Liver (tissue), 8 donors: ENCODE measurements at regions not wholly inside any gene's neighbourhood (a gene's known extent, or its start where the extent isn't known, plus 50 kb on each side); places are given as distances from the start of the nearest gene placed in this dataset.

Experiments used
- DNase-seq: peaks from one replicate; pipeline ENCODE4 v3.0.0-alpha.2; 2017; ENCODE audit warnings: low spot score
- H3K27ac ChIP-seq, 2 donors: one replicate each; pipeline ENCODE4 v1.7.0; 2013; ENCODE audit warnings: inconsistent platforms in 2 of 2, low read length in 2 of 2, control low read depth in 1 of 2, low read depth in 1 of 2, mild to moderate bottlenecking in 1 of 2
- H3K27me3 ChIP-seq, 4 donors: one replicate each; pipeline versions ENCODE4 v1.6.1 to v1.7.0; 2013; ENCODE audit warnings: low read length in 3 of 4, inconsistent platforms in 1 of 4, mild to moderate bottlenecking in 1 of 4, moderate library complexity in 1 of 4; ENCODE audit not compliant: control insufficient read depth in 4 of 4, insufficient read depth in 4 of 4
- H3K36me3 ChIP-seq, 4 donors: one replicate each; pipeline versions ENCODE4 v1.6.1 to v1.7.0; 2013; ENCODE audit warnings: low read length in 3 of 4, mild to moderate bottlenecking in 3 of 4, low read depth in 1 of 4, moderate library complexity in 1 of 4; ENCODE audit not compliant: control insufficient read depth in 4 of 4, insufficient read depth in 3 of 4
- H3K4me1 ChIP-seq, 4 donors: one replicate each; pipeline versions ENCODE4 v1.6.1 to v1.7.0; 2013; ENCODE audit warnings: low read length in 3 of 4, mild to moderate bottlenecking in 3 of 4, moderate library complexity in 1 of 4; ENCODE audit not compliant: control insufficient read depth in 4 of 4, insufficient read depth in 4 of 4
- H3K4me3 ChIP-seq, 3 donors: one replicate each; pipeline versions ENCODE4 v1.6.1 to v1.7.0; 2013; ENCODE audit warnings: low read length in 3 of 3, control low read depth in 1 of 3, low read depth in 1 of 3, mild to moderate bottlenecking in 1 of 3
- H3K9ac ChIP-seq, 2 donors: one replicate each; pipeline ENCODE4 v1.7.0; 2013; ENCODE audit warnings: low read length in 2 of 2, mild to moderate bottlenecking in 2 of 2, moderate library complexity in 2 of 2, control low read depth in 1 of 2, low read depth in 1 of 2
- H3K9me3 ChIP-seq, 4 donors: one replicate each; pipeline versions ENCODE4 v1.6.1 to v1.7.0; 2013; ENCODE audit warnings: low read length in 3 of 4; ENCODE audit not compliant: control insufficient read depth in 4 of 4
- EGR1 ChIP-seq, 2 donors: IDR thresholded peaks; 2 replicates each; pipeline ENCODE4 v1.6.1; 2016 to 2018; ENCODE audit warnings: antibody characterized with exemption in 2 of 2, low read depth in 2 of 2
- FOXA1 ChIP-seq: IDR thresholded peaks from 2 replicates; pipeline ENCODE4 v1.6.1; 2016; ENCODE audit warnings: antibody characterized with exemption
- FOXA2 ChIP-seq: IDR thresholded peaks from 2 replicates; pipeline ENCODE4 v1.6.1; 2016; ENCODE audit warnings: antibody characterized with exemption
- GABPA ChIP-seq, 2 donors: IDR thresholded peaks in 1 of 2; conservative IDR thresholded peaks in 1 of 2; 2 replicates each; pipeline ENCODE4 v1.6.1; 2016; ENCODE audit warnings: antibody characterized with exemption in 2 of 2, mild to moderate bottlenecking in 1 of 2, moderate library complexity in 1 of 2
- HNF4A ChIP-seq, 2 donors: conservative IDR thresholded peaks; 2 replicates each; pipeline ENCODE4 v1.6.1; 2016; ENCODE audit warnings: antibody characterized with exemption in 2 of 2, mild to moderate bottlenecking in 2 of 2
- HNF4G ChIP-seq: IDR thresholded peaks from 2 replicates; pipeline ENCODE4 v1.6.1; 2016; ENCODE audit warnings: antibody characterized with exemption
- JUND ChIP-seq, 2 donors: IDR thresholded peaks; 2 replicates each; pipeline ENCODE4 v1.6.1; 2016; ENCODE audit warnings: antibody characterized with exemption in 2 of 2
- NR2F2 ChIP-seq: IDR thresholded peaks from 2 replicates; pipeline ENCODE4 v1.6.1; 2016; ENCODE audit warnings: antibody characterized with exemption
- RAD21 ChIP-seq, 2 donors: IDR thresholded peaks; 2 replicates each; pipeline ENCODE4 v1.6.1; 2016; ENCODE audit warnings: antibody characterized with exemption in 2 of 2, mild to moderate bottlenecking in 2 of 2
- SP1 ChIP-seq: IDR thresholded peaks from 2 replicates; pipeline ENCODE4 v1.6.1; 2018; ENCODE audit warnings: antibody characterized with exemption, mild to moderate bottlenecking
- TAF1 ChIP-seq: conservative IDR thresholded peaks from 2 replicates; pipeline ENCODE4 v1.6.1; 2016; ENCODE audit warnings: antibody characterized with exemption, mild to moderate bottlenecking
- WGBS: extraction: QIAGEN DNeasy Blood & Tissue Kit; methylation state at CpG from one replicate; pipeline ENCODE4 v1.1.7; 2013; 5-methylcytosine and 5-hydroxymethylcytosine counted together
- TF ChIP-seq, protein P1 (sequence below): IDR thresholded peaks from 2 replicates; pipeline ENCODE4 v1.6.1; 2016; ENCODE audit warnings: antibody characterized with exemption
- TF ChIP-seq, protein P2 (sequence below): fragments of 150-350 bp; IDR thresholded peaks from 2 replicates; pipeline ENCODE4 v1.5.1; 2017; ENCODE audit warnings: improper control_type of control experiment, low read depth, low read length; ENCODE audit not compliant: missing input control
- TF ChIP-seq, protein P3 (sequence below): IDR thresholded peaks from 2 replicates; pipeline ENCODE4 v1.6.1; 2016; ENCODE audit warnings: antibody characterized with exemption
- TF ChIP-seq, protein P4 (sequence below): IDR thresholded peaks from 2 replicates; pipeline ENCODE4 v1.6.1; 2016; ENCODE audit warnings: antibody characterized with exemption, mild to moderate bottlenecking
- donor health status: healthy.
- donor health status: healthy.
- donor health status: healthy.
- donor health status: healthy.
- donor health status: healthy.

DNA sequence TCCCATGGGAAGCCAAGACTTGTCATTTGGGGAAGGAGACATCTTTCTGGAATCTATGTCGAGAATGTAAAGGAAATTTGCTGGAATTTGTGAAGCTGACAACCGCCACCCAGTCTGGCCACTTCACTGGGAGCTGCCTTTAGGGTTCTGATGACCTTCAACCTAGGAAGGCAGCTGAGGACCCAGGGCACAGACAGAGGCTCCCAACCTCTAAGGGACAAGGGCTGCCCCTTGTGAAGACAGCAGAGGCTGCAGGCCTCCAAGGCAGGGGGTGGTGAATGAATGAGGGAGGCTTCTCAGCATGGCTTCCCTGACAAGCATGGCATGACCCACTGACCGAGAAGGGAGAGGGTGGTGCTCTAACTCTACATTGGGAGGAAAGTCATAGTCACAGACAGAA lies 128.9 kb upstream of the ASB18 start:
- Histone ChIP-seq H3K4me1 (no peaks in the 10 kb centered on the region), H3K9ac (no peak overlapping the region), H3K36me3 (no peaks in the 10 kb centered on the region), H3K27me3 (no peaks in the 10 kb centered on the region), H3K9me3 (no peaks in the 10 kb centered on the region), H3K27ac (no peak overlapping the region), H3K4me3 (no peak overlapping the region)
- 88% methylated on average over 3 of the region's 3 CpGs for WGBS
- TF ChIP-seq FOXA1 (no peak), HNF4G (no peak)
- TF ChIP-seq, protein P1, sequence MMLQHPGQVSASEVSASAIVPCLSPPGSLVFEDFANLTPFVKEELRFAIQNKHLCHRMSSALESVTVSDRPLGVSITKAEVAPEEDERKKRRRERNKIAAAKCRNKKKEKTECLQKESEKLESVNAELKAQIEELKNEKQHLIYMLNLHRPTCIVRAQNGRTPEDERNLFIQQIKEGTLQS: no peak
- DNase-seq: no peak

DNA sequence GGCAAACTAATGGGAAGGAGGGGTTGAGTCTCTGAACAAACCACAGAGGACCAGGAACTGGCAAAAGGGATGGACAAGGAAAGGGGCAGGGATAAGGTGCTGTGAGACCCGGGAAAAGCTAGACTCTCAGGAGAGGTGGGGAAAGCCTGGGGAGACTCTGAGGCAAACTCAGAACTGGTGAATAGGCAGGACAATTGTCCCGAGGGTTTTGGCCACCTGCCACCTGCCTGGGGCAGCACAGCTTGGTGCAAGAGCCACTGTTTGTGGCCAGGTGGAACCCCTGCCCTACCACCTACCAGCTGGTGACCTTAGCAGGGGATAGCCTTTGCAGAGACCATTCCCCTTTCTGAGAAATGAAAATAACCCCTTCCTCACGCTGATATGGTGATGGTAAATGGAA lies 129.4 kb upstream of the ASB18 start:
- H3K9ac ChIP-seq: no peak overlapping the region
- no peaks in the 10 kb centered on the region for H3K4me1 ChIP-seq
- no peaks in the 10 kb centered on the region for H3K36me3 ChIP-seq
- H3K27me3 ChIP-seq: no peaks in the 10 kb centered on the region
- H3K9me3 ChIP-seq: no peaks in the 10 kb centered on the region
- H3K27ac ChIP-seq: no peak overlapping the region
- H3K4me3 ChIP-seq: no peak overlapping the region
- 82% methylated on average over 3 of the region's 3 CpGs for WGBS
- TF ChIP-seq FOXA2: no peak
- TF ChIP-seq FOXA1: no peak
- TF ChIP-seq, protein P2, sequence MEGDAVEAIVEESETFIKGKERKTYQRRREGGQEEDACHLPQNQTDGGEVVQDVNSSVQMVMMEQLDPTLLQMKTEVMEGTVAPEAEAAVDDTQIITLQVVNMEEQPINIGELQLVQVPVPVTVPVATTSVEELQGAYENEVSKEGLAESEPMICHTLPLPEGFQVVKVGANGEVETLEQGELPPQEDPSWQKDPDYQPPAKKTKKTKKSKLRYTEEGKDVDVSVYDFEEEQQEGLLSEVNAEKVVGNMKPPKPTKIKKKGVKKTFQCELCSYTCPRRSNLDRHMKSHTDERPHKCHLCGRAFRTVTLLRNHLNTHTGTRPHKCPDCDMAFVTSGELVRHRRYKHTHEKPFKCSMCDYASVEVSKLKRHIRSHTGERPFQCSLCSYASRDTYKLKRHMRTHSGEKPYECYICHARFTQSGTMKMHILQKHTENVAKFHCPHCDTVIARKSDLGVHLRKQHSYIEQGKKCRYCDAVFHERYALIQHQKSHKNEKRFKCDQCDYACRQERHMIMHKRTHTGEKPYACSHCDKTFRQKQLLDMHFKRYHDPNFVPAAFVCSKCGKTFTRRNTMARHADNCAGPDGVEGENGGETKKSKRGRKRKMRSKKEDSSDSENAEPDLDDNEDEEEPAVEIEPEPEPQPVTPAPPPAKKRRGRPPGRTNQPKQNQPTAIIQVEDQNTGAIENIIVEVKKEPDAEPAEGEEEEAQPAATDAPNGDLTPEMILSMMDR: no peak
- TF ChIP-seq, protein P3, sequence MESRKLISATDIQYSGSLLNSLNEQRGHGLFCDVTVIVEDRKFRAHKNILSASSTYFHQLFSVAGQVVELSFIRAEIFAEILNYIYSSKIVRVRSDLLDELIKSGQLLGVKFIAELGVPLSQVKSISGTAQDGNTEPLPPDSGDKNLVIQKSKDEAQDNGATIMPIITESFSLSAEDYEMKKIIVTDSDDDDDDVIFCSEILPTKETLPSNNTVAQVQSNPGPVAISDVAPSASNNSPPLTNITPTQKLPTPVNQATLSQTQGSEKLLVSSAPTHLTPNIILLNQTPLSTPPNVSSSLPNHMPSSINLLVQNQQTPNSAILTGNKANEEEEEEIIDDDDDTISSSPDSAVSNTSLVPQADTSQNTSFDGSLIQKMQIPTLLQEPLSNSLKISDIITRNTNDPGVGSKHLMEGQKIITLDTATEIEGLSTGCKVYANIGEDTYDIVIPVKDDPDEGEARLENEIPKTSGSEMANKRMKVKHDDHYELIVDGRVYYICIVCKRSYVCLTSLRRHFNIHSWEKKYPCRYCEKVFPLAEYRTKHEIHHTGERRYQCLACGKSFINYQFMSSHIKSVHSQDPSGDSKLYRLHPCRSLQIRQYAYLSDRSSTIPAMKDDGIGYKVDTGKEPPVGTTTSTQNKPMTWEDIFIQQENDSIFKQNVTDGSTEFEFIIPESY: no peak
- no peak for TF ChIP-seq TAF1
- DNase-seq: no peak

DNA sequence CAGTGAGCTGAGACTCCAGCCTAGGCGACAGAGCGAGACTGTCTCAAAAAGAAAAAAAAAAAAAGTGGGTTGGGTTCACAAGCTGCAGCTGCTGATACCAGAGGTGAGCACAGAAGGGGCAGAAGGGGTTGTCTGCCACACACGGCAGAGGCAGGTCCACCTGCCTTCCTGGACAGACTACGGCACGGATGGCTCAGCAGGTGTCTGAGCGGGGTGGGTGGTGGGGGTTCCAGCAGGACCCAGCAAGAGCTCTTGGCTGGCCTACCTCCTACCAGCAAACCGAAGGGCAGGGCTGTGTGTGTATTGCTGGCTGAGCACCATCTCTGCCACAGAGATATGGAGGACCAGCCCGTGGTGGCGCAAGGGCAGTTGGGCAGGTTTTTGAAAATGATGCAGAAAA lies 130.4 kb upstream of the ASB18 start:
- H3K27ac ChIP-seq: no peak overlapping the region
- no peaks in the 10 kb centered on the region for H3K36me3 ChIP-seq
- no peak for DNase-seq
- no peak overlapping the region for H3K9ac ChIP-seq
- no peaks in the 10 kb centered on the region for H3K27me3 ChIP-seq
- no peaks in the 10 kb centered on the region for H3K4me1 ChIP-seq
- H3K4me3 ChIP-seq: no peak overlapping the region
- no peaks in the 10 kb centered on the region for H3K9me3 ChIP-seq
- whole genome bisulfite sequencing: 96% methylated on average over 9 of the region's 9 CpGs
- no peak for TF ChIP-seq HNF4G
- no peak for TF ChIP-seq GABPA (IDR thresholded peaks at IDR 0.05 in 1 of 2, conservative IDR thresholded peaks at IDR 0.05 in 1 of 2)
- no peak for TF ChIP-seq HNF4A (conservative IDR thresholded peaks at IDR 0.05)
- no peak for TF ChIP-seq RAD21 (IDR thresholded peaks at IDR 0.05)
- no peak for TF ChIP-seq EGR1 (IDR thresholded peaks at IDR 0.05; ENCODE audit: low read depth in 2 of 2)
- no peak for TF ChIP-seq FOXA1
- TF ChIP-seq, protein P1: no peak
- no peak for TF ChIP-seq NR2F2
- no peak for TF ChIP-seq JUND (IDR thresholded peaks at IDR 0.05)
- TF ChIP-seq SP1: no peak
- TF ChIP-seq TAF1: no peak
- TF ChIP-seq, protein P3: no peak
- TF ChIP-seq, protein P4, sequence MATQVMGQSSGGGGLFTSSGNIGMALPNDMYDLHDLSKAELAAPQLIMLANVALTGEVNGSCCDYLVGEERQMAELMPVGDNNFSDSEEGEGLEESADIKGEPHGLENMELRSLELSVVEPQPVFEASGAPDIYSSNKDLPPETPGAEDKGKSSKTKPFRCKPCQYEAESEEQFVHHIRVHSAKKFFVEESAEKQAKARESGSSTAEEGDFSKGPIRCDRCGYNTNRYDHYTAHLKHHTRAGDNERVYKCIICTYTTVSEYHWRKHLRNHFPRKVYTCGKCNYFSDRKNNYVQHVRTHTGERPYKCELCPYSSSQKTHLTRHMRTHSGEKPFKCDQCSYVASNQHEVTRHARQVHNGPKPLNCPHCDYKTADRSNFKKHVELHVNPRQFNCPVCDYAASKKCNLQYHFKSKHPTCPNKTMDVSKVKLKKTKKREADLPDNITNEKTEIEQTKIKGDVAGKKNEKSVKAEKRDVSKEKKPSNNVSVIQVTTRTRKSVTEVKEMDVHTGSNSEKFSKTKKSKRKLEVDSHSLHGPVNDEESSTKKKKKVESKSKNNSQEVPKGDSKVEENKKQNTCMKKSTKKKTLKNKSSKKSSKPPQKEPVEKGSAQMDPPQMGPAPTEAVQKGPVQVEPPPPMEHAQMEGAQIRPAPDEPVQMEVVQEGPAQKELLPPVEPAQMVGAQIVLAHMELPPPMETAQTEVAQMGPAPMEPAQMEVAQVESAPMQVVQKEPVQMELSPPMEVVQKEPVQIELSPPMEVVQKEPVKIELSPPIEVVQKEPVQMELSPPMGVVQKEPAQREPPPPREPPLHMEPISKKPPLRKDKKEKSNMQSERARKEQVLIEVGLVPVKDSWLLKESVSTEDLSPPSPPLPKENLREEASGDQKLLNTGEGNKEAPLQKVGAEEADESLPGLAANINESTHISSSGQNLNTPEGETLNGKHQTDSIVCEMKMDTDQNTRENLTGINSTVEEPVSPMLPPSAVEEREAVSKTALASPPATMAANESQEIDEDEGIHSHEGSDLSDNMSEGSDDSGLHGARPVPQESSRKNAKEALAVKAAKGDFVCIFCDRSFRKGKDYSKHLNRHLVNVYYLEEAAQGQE: no peak
- TF ChIP-seq, protein P2: no peak
